Astrocyte of the cerebellum (primary cell): ENCODE measurements at regions not wholly inside any gene's neighbourhood (a gene's known extent, or its start where the extent isn't known, plus 50 kb on each side); places are given as distances from the start of the nearest gene placed in this dataset.

Experiments
- DNase-seq: peaks from one replicate; pipeline ENCODE4 v3.0.0-alpha.2; 2011; ENCODE audit warnings: low read depth
- H3K4me3 ChIP-seq: 2 replicates; pipeline ENCODE4 v1.5.1; 2011; ENCODE audit warnings: mild to moderate bottlenecking, low read depth, low read length, moderate library complexity
- in situ Hi-C: cut with HindIII; loops from 2 replicates; pipeline ENCODE4 v1.10.0; 2017; ENCODE audit warnings: low sequenced_read_pairs
- TF ChIP-seq, protein P1 (sequence below): IDR thresholded peaks from 2 replicates; pipeline ENCODE4 v1.5.1; 2012; ENCODE audit warnings: low read length, low read depth, moderate library complexity, mild to moderate bottlenecking; ENCODE audit errors: missing control alignments

DNA sequence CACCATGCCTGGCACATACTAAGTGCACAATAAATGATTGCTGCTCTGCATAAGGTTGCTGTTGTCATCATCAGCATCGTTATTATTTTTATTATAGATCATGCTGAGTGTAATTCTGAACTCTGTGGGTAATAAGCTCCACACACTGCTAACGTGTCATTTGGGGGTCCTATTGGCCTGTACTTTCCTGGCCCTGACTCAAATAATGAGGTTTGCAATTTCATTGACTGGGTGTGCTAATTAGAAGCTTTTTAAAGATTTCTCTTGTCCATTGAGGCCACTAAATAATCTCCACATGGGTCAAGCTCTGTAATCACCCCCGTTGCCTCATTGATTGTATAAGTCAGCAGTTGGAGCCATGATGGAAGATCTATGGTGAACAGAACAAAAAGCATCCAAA lies 320.8 kb upstream of the TMPO start:
- TF ChIP-seq, protein P1, sequence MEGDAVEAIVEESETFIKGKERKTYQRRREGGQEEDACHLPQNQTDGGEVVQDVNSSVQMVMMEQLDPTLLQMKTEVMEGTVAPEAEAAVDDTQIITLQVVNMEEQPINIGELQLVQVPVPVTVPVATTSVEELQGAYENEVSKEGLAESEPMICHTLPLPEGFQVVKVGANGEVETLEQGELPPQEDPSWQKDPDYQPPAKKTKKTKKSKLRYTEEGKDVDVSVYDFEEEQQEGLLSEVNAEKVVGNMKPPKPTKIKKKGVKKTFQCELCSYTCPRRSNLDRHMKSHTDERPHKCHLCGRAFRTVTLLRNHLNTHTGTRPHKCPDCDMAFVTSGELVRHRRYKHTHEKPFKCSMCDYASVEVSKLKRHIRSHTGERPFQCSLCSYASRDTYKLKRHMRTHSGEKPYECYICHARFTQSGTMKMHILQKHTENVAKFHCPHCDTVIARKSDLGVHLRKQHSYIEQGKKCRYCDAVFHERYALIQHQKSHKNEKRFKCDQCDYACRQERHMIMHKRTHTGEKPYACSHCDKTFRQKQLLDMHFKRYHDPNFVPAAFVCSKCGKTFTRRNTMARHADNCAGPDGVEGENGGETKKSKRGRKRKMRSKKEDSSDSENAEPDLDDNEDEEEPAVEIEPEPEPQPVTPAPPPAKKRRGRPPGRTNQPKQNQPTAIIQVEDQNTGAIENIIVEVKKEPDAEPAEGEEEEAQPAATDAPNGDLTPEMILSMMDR: no peak
- no peak overlapping the region for H3K4me3 ChIP-seq
- in situ Hi-C loops: loop anchor here (5.0 kb wide), 1 partner anchor 33 kb away; no protein-coding TSS in a partner anchor
- no peak for DNase-seq

DNA sequence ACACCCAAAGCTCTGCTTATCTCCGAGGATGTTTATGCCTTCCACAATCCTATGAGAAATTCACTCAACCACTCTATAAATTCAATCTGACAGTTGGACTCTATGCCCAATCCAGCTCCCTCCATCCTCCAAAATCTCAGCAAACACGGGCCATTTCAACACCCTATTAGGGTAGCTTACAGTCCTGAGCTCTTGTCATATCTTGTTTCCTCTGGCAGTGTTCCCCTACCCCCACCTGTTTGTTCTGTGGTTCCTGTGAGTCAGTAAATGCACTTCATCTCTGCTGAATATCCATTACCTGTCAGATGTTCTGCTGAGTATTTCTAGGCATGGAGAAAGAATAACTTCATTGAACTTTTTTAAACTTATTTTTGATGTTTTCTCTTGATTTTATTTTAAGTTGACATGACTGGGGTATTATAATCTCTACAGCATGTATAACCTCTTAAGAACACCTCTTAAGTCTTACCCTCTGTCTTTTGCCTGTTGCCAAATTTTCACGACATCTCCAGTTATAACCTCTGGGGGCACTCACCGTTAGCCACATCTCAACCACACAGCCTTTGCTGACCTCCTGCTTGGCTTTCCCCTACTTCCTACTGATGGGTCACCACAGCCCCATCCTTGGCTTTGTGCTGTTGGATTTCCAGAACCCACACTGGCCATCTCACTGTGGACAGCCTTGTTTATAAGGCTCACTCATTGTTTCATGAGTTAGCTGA lies 317.0 kb upstream of the TMPO start:
- in situ Hi-C loops: no loop called here
- no peak overlapping the region for H3K4me3 ChIP-seq
- no peak for DNase-seq
- TF ChIP-seq, protein P1: no peak

DNA sequence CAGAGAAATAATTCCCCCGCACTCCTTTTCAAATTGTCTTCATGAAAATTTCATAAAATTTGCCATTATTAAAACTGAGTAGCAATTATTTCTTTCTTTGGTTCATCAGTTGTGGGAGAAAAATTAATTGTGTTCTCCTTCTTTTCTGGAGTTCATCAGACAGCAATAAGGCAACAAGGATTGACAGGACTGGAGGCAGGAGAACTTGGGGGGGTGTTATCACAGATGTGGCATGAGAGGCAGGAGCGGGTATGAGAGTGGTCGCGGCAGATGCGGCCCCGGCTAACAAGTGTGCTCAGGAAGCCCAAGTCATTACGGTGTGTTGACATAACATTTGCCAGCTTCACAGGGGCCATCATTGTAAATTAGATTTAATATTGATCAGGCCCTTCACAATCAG lies 306.6 kb upstream of the TMPO start:
- in situ Hi-C loops: no loop called here
- no peak overlapping the region for H3K4me3 ChIP-seq
- DNase-seq: no peak
- TF ChIP-seq, protein P1: no peak

DNA sequence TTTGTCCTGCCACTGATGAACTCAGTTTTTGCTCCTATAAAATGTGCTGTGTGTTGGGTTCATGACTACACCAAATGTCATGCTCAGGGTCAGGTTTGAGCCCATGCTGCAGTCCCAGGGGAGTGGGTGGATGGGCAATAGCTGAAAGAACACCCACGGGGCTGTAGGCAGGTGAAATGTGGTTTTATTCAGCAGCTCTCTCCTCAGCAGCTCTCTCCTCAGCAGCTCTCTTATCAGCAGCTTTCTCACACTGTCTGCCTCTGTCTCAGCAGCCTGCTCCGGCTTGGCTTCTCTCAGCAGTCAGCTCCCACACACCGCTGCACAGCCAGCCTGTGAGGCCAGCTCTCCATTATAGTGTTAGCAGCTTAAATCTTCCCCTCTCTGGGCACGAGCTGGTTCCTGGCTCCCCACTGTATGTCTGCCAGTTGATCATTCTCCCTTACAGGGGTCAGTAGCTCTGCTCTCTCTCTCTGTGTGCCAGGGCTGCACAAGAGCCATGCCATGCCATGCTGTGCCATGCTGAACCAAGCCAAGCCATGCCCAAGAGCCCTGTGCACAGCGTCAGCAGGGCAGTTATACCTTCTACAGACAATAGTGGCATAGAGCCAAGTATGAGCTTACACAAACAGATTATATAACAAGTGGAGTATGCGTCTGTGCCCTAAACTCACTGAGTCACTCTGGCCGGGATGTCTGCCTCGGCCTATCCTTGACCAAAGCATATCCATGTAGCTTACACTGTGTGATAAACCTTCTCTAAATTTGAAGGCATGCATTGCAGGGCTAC lies 303.3 kb upstream of the TMPO start:
- no peak for DNase-seq
- in situ Hi-C loops: no loop called here
- no peak overlapping the region for H3K4me3 ChIP-seq
- TF ChIP-seq, protein P1: no peak

DNA sequence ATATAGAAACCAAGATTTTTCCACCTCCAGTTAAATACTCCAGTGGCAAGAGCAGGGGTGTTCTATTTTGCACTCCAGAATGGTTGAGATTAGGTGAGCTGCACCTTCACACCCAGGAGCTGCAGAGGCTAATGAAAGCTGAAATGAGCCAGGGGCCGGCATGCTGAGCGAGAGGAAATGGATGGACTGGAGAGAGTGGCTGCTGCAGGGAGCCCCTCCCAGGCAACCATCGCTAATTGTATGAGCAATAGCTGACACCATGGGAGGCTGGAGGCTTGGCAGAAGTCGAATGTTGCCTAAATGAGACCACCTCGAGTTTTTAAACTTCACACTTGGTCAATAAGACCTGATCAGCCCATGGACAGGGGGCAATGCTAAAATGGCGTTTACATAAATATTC lies 301.8 kb upstream of the TMPO start:
- no peak for DNase-seq
- in situ Hi-C loops: no loop called here
- TF ChIP-seq, protein P1: no peak
- no peak overlapping the region for H3K4me3 ChIP-seq

DNA sequence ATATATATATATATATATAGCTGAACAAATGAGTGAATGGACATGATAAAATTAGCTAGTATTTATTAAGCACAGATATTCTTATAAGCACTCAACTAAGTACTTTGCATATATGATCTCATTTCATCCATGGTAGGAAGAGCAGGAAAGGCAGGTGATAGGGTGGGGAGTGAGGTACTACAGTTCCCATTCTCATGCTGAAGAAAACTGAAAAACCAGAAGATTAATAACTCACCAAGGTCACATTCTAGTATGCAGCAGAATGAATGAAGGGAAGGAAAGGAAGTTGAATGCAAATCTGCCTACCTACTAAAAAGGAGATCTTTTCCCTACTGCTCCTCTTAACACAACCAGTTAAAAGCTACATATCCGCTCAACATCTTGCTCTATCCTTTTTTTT lies 298.1 kb upstream of the TMPO start:
- H3K4me3 ChIP-seq: no peak overlapping the region
- in situ Hi-C loops: no loop called here
- DNase-seq: no peak
- TF ChIP-seq, protein P1: no peak
